ENCODE measurements at regions not wholly inside any gene's neighbourhood (a gene's known extent, or its start where the extent isn't known, plus 50 kb on each side); places are given as distances from the start of the nearest gene placed in this dataset.

DNA sequence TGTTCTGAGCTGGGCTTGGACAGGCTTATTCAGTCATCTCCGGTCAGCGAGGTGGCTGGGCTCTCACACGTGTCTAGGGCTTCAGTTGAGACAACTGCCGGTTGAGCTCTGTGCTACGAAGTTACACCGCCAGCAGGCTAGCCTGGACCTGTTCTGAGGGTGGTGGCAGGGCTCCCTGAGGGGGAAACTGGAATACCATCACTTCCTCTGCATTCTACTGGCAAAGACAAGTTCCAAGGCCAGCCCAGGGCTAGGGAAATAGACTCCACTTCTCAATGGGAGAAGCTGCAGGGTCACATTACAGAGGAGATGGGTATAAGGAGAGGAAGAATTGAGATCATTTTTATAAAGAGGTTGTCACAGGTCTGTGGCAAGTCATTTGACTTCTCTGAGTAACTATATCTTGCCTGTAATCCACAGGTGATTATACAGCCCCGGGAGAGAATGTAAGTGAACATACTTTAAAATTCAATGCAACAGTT, 106.8 kb upstream of the IL12A start:
- TF ChIP-seq, protein P1, sequence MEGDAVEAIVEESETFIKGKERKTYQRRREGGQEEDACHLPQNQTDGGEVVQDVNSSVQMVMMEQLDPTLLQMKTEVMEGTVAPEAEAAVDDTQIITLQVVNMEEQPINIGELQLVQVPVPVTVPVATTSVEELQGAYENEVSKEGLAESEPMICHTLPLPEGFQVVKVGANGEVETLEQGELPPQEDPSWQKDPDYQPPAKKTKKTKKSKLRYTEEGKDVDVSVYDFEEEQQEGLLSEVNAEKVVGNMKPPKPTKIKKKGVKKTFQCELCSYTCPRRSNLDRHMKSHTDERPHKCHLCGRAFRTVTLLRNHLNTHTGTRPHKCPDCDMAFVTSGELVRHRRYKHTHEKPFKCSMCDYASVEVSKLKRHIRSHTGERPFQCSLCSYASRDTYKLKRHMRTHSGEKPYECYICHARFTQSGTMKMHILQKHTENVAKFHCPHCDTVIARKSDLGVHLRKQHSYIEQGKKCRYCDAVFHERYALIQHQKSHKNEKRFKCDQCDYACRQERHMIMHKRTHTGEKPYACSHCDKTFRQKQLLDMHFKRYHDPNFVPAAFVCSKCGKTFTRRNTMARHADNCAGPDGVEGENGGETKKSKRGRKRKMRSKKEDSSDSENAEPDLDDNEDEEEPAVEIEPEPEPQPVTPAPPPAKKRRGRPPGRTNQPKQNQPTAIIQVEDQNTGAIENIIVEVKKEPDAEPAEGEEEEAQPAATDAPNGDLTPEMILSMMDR (IDR thresholded peaks at IDR 0.05; ENCODE audit: low read length) = no peak
- TF ChIP-seq EZH2 (optimal IDR thresholded peaks at IDR 0.05; ENCODE audit: low read depth, low read length) (no peak), EZH2phosphoT487 (IDR thresholded peaks at IDR 0.05; ENCODE audit: low read length) (no peak)

Measured in MM.1S (cell line).